ENCODE measurements at regions not wholly inside any gene's neighbourhood (a gene's known extent, or its start where the extent isn't known, plus 50 kb on each side); places are given as distances from the start of the nearest gene placed in this dataset.

GRCh38 chr1:80640978-80641377 is 1159.8 kb upstream of the ADGRL2 start:
- H3K4me3 ChIP-seq (ENCODE audit: low read depth, low read length) = no peak overlapping the region
- H3K27me3 ChIP-seq (ENCODE audit: control insufficient read depth, insufficient read depth, low read length) = no peaks in the 10 kb centered on the region
- H3K9me3 ChIP-seq (ENCODE audit: control insufficient read depth, insufficient read depth, low read length) = peaks cover 9% of the 10 kb centered on the region; the same call in 1 of the 2 replicates
- no peak overlapping the region for H3K9ac ChIP-seq (ENCODE audit: low read depth, low read length)
- H3K4me1 ChIP-seq (ENCODE audit: control insufficient read depth, insufficient read depth, low read length) = peaks cover 8% of the 10 kb centered on the region; the same call in 1 of the 2 replicates
- no peak overlapping the region for H3K27ac ChIP-seq (ENCODE audit: low read depth, low read length)
- H3K36me3 ChIP-seq (ENCODE audit: control insufficient read depth, insufficient read depth, low read length) = no peaks in the 10 kb centered on the region

- peaks cover 9% of the 10 kb centered on the region; the same call in 1 of the 2 replicates for H3K9me3 ChIP-seq (ENCODE audit: control insufficient read depth, insufficient read depth, low read length)
- no peak overlapping the region for H3K9ac ChIP-seq (ENCODE audit: low read depth, low read length)
- no peaks in the 10 kb centered on the region for H3K27me3 ChIP-seq (ENCODE audit: control insufficient read depth, insufficient read depth, low read length)
- no peaks in the 10 kb centered on the region for H3K4me1 ChIP-seq (ENCODE audit: control insufficient read depth, insufficient read depth, low read length)
- no peak overlapping the region for H3K27ac ChIP-seq (ENCODE audit: low read depth, low read length)
- no peak overlapping the region for H3K4me3 ChIP-seq (ENCODE audit: low read depth, low read length)
- no peaks in the 10 kb centered on the region for H3K36me3 ChIP-seq (ENCODE audit: control insufficient read depth, insufficient read depth, low read length)
Observed at GRCh38 chr1:80639777-80640533, 1160.8 kb upstream of the ADGRL2 start.

- no peak overlapping the region for H3K9ac ChIP-seq (ENCODE audit: low read depth, low read length)
- no peaks in the 10 kb centered on the region for H3K36me3 ChIP-seq (ENCODE audit: control insufficient read depth, insufficient read depth, low read length)
- H3K4me3 ChIP-seq (ENCODE audit: low read depth, low read length) = no peak overlapping the region
- H3K4me1 ChIP-seq (ENCODE audit: control insufficient read depth, insufficient read depth, low read length) = no peaks in the 10 kb centered on the region
- H3K27ac ChIP-seq (ENCODE audit: low read depth, low read length) = no peak overlapping the region
- peaks cover 9% of the 10 kb centered on the region; the same call in 1 of the 2 replicates for H3K9me3 ChIP-seq (ENCODE audit: control insufficient read depth, insufficient read depth, low read length)
- H3K27me3 ChIP-seq (ENCODE audit: control insufficient read depth, insufficient read depth, low read length) = no peaks in the 10 kb centered on the region
Observed at GRCh38 chr1:80633947-80634706, 1166.6 kb upstream of the ADGRL2 start.

GRCh38 chr1:80632284-80632683 is 1168.5 kb upstream of the ADGRL2 start:
- Histone ChIP-seq H3K4me1 (ENCODE audit: control insufficient read depth, insufficient read depth, low read length) (no peaks in the 10 kb centered on the region), H3K9me3 (ENCODE audit: control insufficient read depth, insufficient read depth, low read length) (peaks cover 3% of the 10 kb centered on the region; the same call in 1 of the 2 replicates), H3K36me3 (ENCODE audit: control insufficient read depth, insufficient read depth, low read length) (no peaks in the 10 kb centered on the region), H3K4me3 (ENCODE audit: low read depth, low read length) (no peak overlapping the region), H3K27me3 (ENCODE audit: control insufficient read depth, insufficient read depth, low read length) (no peaks in the 10 kb centered on the region), H3K27ac (ENCODE audit: low read depth, low read length) (no peak overlapping the region), H3K9ac (ENCODE audit: low read depth, low read length) (no peak overlapping the region)

- Histone ChIP-seq H3K9ac (ENCODE audit: low read depth, low read length) (no peak overlapping the region), H3K36me3 (ENCODE audit: control insufficient read depth, insufficient read depth, low read length) (no peaks in the 10 kb centered on the region), H3K4me1 (ENCODE audit: control insufficient read depth, insufficient read depth, low read length) (no peaks in the 10 kb centered on the region), H3K9me3 (ENCODE audit: control insufficient read depth, insufficient read depth, low read length) (no peaks in the 10 kb centered on the region), H3K27ac (ENCODE audit: low read depth, low read length) (no peak overlapping the region), H3K27me3 (ENCODE audit: control insufficient read depth, insufficient read depth, low read length) (no peaks in the 10 kb centered on the region), H3K4me3 (ENCODE audit: low read depth, low read length) (no peak overlapping the region)
Observed at GRCh38 chr1:80629304-80629837, 1171.4 kb upstream of the ADGRL2 start.

GRCh38 chr1:80624682-80625081 is 1176.1 kb upstream of the ADGRL2 start:
- H3K27me3 ChIP-seq (ENCODE audit: control insufficient read depth, insufficient read depth, low read length) = no peaks in the 10 kb centered on the region
- H3K9me3 ChIP-seq (ENCODE audit: control insufficient read depth, insufficient read depth, low read length) = 0 out of 2 replicates have a peak, but pooled peaks cover 2% of the 10 kb centered on the region

GRCh38 chr1:80607064-80607463 is 1193.7 kb upstream of the ADGRL2 start:
- Histone ChIP-seq H3K27ac (ENCODE audit: low read depth, low read length) (no peak overlapping the region), H3K36me3 (ENCODE audit: control insufficient read depth, insufficient read depth, low read length) (no peaks in the 10 kb centered on the region), H3K4me1 (ENCODE audit: control insufficient read depth, insufficient read depth, low read length) (peaks cover 16% of the 10 kb centered on the region), H3K27me3 (ENCODE audit: control insufficient read depth, insufficient read depth, low read length) (no peaks in the 10 kb centered on the region), H3K9me3 (ENCODE audit: control insufficient read depth, insufficient read depth, low read length) (0 out of 2 replicates have a peak, but pooled peaks cover 2% of the 10 kb centered on the region), H3K4me3 (ENCODE audit: low read depth, low read length) (no peak overlapping the region), H3K9ac (ENCODE audit: low read depth, low read length) (no peak overlapping the region)

More at GRCh38 chr1:80624682-80625081, 1176.1 kb upstream of the ADGRL2 start:
- no peak overlapping the region for H3K9ac ChIP-seq (ENCODE audit: low read depth, low read length)
- no peaks in the 10 kb centered on the region for H3K36me3 ChIP-seq (ENCODE audit: control insufficient read depth, insufficient read depth, low read length)
- H3K4me1 ChIP-seq (ENCODE audit: control insufficient read depth, insufficient read depth, low read length) = no peaks in the 10 kb centered on the region
- no peak overlapping the region for H3K4me3 ChIP-seq (ENCODE audit: low read depth, low read length)
- H3K27ac ChIP-seq (ENCODE audit: low read depth, low read length) = no peak overlapping the region

- no peak overlapping the region for H3K4me3 ChIP-seq (ENCODE audit: low read depth, low read length)
- H3K27ac ChIP-seq (ENCODE audit: low read depth, low read length) = no peak overlapping the region
- H3K36me3 ChIP-seq (ENCODE audit: control insufficient read depth, insufficient read depth, low read length) = no peaks in the 10 kb centered on the region
- H3K27me3 ChIP-seq (ENCODE audit: control insufficient read depth, insufficient read depth, low read length) = no peaks in the 10 kb centered on the region
- no peak overlapping the region for H3K9ac ChIP-seq (ENCODE audit: low read depth, low read length)
- no peaks in the 10 kb centered on the region for H3K4me1 ChIP-seq (ENCODE audit: control insufficient read depth, insufficient read depth, low read length)
- H3K9me3 ChIP-seq (ENCODE audit: control insufficient read depth, insufficient read depth, low read length) = no peaks in the 10 kb centered on the region; the same call in 1 of the 2 replicates
Observed at GRCh38 chr1:80594013-80594412, 1206.7 kb upstream of the ADGRL2 start.

- no peak overlapping the region for H3K4me3 ChIP-seq (ENCODE audit: low read depth, low read length)
- no peak overlapping the region for H3K9ac ChIP-seq (ENCODE audit: low read depth, low read length)
- H3K4me1 ChIP-seq (ENCODE audit: control insufficient read depth, insufficient read depth, low read length) = no peaks in the 10 kb centered on the region
- no peaks in the 10 kb centered on the region; the same call in 1 of the 2 replicates for H3K9me3 ChIP-seq (ENCODE audit: control insufficient read depth, insufficient read depth, low read length)
- no peaks in the 10 kb centered on the region for H3K27me3 ChIP-seq (ENCODE audit: control insufficient read depth, insufficient read depth, low read length)
- no peak overlapping the region for H3K27ac ChIP-seq (ENCODE audit: low read depth, low read length)
- H3K36me3 ChIP-seq (ENCODE audit: control insufficient read depth, insufficient read depth, low read length) = no peaks in the 10 kb centered on the region
Observed at GRCh38 chr1:80593197-80593596, 1207.5 kb upstream of the ADGRL2 start.

- H3K4me3 ChIP-seq (ENCODE audit: low read depth, low read length) = no peak overlapping the region
- no peak overlapping the region for H3K9ac ChIP-seq (ENCODE audit: low read depth, low read length)
- no peak overlapping the region for H3K27ac ChIP-seq (ENCODE audit: low read depth, low read length)
- no peaks in the 10 kb centered on the region for H3K4me1 ChIP-seq (ENCODE audit: control insufficient read depth, insufficient read depth, low read length)
- H3K36me3 ChIP-seq (ENCODE audit: control insufficient read depth, insufficient read depth, low read length) = no peaks in the 10 kb centered on the region
- peaks cover 11% of the 10 kb centered on the region; the same call in 1 of the 2 replicates for H3K9me3 ChIP-seq (ENCODE audit: control insufficient read depth, insufficient read depth, low read length)
- H3K27me3 ChIP-seq (ENCODE audit: control insufficient read depth, insufficient read depth, low read length) = no peaks in the 10 kb centered on the region
Observed at GRCh38 chr1:80582980-80583379, 1217.8 kb upstream of the ADGRL2 start.

- peaks cover 11% of the 10 kb centered on the region; the same call in 1 of the 2 replicates for H3K9me3 ChIP-seq (ENCODE audit: control insufficient read depth, insufficient read depth, low read length)
- H3K4me3 ChIP-seq (ENCODE audit: low read depth, low read length) = no peak overlapping the region
- H3K27ac ChIP-seq (ENCODE audit: low read depth, low read length) = no peak overlapping the region
- H3K27me3 ChIP-seq (ENCODE audit: control insufficient read depth, insufficient read depth, low read length) = no peaks in the 10 kb centered on the region
- no peak overlapping the region for H3K9ac ChIP-seq (ENCODE audit: low read depth, low read length)
- no peaks in the 10 kb centered on the region for H3K36me3 ChIP-seq (ENCODE audit: control insufficient read depth, insufficient read depth, low read length)
- H3K4me1 ChIP-seq (ENCODE audit: control insufficient read depth, insufficient read depth, low read length) = no peaks in the 10 kb centered on the region
Observed at GRCh38 chr1:80579055-80579454, 1221.7 kb upstream of the ADGRL2 start.

All from HUES48 (cell line).